ENCODE measurements at regions not wholly inside any gene's neighbourhood (a gene's known extent, or its start where the extent isn't known, plus 50 kb on each side); places are given as distances from the start of the nearest gene placed in this dataset.

DNA sequence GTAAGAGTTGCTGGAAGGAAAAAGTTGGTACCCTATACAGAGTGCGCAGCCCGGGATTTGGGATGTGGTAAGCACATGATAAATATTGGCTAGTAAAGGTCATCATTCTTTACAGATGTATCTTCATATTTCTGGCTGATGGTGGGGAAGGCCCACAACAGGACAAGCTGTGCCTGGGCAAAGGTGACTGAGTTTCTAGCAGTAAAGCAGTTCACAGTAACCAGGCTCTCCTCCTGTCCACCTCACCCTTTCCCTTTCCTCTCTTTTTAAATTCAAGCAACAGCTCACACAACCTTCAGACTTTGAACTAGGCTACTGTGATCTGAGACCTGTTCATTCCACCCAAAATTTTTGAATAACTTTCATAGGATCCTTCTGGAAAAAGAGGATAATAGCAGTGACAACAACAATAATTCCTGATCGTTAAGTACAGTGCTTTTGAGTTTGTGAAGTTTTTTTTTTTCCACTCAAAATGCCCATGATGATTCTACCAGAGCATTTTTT lies 145.9 kb upstream of the TBL1XR1 start:
- Histone ChIP-seq H3K4me1 (peaks cover 16 to 72% (median 52%) of the 10 kb centered on the region in 12 donors), H3K36me3 (no peaks in the 10 kb centered on the region), H3K27ac (peak overlapping the region; percentile 79 to 98 (median 92)), H3K27me3 (no peaks in the 10 kb centered on the region), H3K9me3 (no peaks in the 10 kb centered on the region), H3K4me3 (no peak overlapping the region)
- ATAC-seq: no peak
- TF ChIP-seq, protein P1, sequence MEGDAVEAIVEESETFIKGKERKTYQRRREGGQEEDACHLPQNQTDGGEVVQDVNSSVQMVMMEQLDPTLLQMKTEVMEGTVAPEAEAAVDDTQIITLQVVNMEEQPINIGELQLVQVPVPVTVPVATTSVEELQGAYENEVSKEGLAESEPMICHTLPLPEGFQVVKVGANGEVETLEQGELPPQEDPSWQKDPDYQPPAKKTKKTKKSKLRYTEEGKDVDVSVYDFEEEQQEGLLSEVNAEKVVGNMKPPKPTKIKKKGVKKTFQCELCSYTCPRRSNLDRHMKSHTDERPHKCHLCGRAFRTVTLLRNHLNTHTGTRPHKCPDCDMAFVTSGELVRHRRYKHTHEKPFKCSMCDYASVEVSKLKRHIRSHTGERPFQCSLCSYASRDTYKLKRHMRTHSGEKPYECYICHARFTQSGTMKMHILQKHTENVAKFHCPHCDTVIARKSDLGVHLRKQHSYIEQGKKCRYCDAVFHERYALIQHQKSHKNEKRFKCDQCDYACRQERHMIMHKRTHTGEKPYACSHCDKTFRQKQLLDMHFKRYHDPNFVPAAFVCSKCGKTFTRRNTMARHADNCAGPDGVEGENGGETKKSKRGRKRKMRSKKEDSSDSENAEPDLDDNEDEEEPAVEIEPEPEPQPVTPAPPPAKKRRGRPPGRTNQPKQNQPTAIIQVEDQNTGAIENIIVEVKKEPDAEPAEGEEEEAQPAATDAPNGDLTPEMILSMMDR (IDR thresholded peaks at IDR 0.05): no peak
- no peak for TF ChIP-seq POLR2A (IDR thresholded peaks at IDR 0.05)
- WGBS, 4 donors: 74 to 77% (median 76%) methylated on average over 3 of the region's 3 CpGs
- intact Hi-C loops (cut with DNase I): loop anchor here in 1 of 10 donors (10.0 kb wide), 1 partner anchor 982 kb away; no protein-coding TSS in a partner anchor
- no peak for DNase-seq

DNA sequence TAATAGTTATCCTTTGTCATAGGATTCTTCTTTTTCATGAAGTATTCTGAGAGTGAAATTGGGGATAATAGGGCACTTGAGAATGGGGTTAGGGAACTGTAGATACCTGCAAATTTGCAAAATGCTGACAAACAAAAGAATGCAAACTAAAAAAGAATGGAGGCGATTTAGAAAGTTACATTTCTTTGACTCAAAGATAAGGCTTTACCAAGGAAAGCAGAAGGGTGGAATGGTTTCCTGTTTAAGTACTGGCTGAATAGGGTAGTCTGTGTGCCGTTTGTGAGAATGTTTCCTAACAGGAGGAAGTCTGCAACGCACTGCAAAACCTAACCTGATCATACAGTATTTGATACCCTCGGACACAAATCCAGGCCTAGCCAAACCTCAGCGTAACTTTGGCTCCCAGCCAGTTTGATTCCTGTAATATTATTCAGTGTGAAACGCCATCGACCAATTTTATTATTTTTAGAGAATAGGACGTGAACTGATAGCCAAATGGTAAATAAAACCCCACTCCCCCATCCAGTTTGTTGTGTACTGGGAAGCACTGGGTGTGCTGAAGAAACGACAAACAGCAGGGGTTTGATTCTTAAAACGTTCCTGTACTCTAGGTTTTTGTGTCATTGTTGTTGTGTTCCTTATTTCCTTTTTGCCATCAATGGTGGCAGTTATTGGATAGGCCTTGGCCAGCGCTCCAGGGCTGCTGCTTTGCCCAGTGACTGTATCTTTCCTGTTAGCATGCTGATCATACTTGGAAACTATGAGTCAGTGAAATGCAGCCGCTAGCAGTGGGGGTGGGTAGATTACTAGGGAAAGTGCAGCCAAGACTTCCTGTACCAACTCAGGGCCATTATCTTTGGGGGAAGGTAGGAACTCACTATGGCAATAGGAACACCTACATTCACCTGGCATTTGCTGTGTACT lies 148.0 kb upstream of the TBL1XR1 start:
- intact Hi-C loops (cut with DNase I): loop anchor here in 3 of 10 donors (1.0 to 10.0 kb wide), 3 partner anchors 12 to 979 kb away; no protein-coding TSS in a partner anchor
- Histone ChIP-seq H3K36me3 (no peaks in the 10 kb centered on the region), H3K4me1 (peaks cover 16 to 68% (median 47%) of the 10 kb centered on the region in 12 donors), H3K4me3 (peak overlapping the region in 1 of 12 donors; percentile 9), H3K27ac (peak overlapping the region; percentile 79 to 98 (median 92)), H3K9me3 (no peaks in the 10 kb centered on the region), H3K27me3 (no peaks in the 10 kb centered on the region)
- DNase-seq (peak; percentile 88 to 94 (median 88)), ATAC-seq (peak; percentile 97 to 99 (median 98))
- TF ChIP-seq, protein P1 (IDR thresholded peaks at IDR 0.05): no peak
- TF ChIP-seq POLR2A (IDR thresholded peaks at IDR 0.05): no peak
- WGBS, 4 donors: 5 to 7% (median 6%) methylated on average over 12 of the region's 12 CpGs

DNA sequence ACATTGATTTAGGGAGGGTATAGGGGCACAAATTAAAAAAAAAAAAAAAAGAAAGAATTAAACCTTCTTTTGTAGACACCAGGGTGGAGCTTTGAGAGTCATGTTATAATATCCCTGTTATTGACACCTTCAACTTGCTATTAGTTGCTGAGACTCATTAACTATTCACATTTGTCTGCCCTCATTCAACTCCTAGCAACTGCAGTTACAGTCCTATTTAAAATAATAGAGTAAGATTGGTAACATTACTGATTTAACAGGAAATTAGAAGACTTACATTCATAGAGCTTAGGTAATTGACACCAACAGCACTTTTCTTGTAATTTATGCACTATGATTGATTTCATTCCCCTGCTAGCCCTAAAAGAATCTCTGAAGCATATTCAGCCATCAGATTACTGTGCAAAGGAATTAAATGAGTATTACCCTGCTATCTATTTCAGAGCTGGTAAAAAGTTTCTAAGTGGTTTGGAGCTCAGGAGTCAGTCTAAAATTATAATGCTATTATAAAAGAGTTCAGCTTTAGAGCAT lies 148.8 kb upstream of the TBL1XR1 start:
- Histone ChIP-seq H3K36me3 (no peaks in the 10 kb centered on the region), H3K27ac (peak overlapping the region; percentile 62 to 98 (median 92)), H3K4me3 (no peak overlapping the region), H3K27me3 (no peaks in the 10 kb centered on the region), H3K9me3 (no peaks in the 10 kb centered on the region), H3K4me1 (peaks cover 16 to 68% (median 45%) of the 10 kb centered on the region in 12 donors)
- TF ChIP-seq POLR2A (IDR thresholded peaks at IDR 0.05): no peak
- TF ChIP-seq, protein P1 (IDR thresholded peaks at IDR 0.05): no peak
- intact Hi-C loops (cut with DNase I): loop anchor here in 3 of 10 donors (1.0 to 10.0 kb wide), 3 partner anchors 11 to 979 kb away; no protein-coding TSS in a partner anchor
- ATAC-seq: no peak
- no peak for DNase-seq

DNA sequence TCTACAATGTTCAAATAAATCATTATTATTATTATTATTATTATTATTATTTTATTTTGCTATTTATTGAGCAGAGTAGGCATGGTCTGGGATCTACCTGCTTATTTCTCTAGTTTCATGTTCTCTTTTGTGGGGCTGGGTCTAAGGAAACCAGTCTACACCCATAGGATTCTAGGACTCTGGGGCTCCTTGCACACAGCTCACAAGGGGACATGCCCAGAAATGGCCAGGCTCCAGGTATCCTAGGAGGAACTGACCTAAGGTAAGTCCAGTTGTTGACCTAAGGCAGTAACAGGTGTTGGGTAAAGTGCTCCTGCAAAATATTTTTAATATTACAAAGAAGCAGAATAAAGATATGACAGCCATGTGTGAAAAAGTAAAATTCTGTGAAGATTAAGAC lies 149.6 kb upstream of the TBL1XR1 start:
- Histone ChIP-seq H3K36me3 (no peaks in the 10 kb centered on the region), H3K4me1 (peaks cover 16 to 60% (median 40%) of the 10 kb centered on the region in 12 donors), H3K27ac (peak overlapping the region in 2 of 12 donors; percentile 86 to 97), H3K27me3 (no peaks in the 10 kb centered on the region), H3K9me3 (no peaks in the 10 kb centered on the region), H3K4me3 (no peak overlapping the region)
- TF ChIP-seq POLR2A (IDR thresholded peaks at IDR 0.05): no peak
- TF ChIP-seq, protein P1 (IDR thresholded peaks at IDR 0.05): no peak
- intact Hi-C loops (cut with DNase I): loop anchor here in 2 of 10 donors (5.0 to 10.0 kb wide), 2 partner anchors 55 to 978 kb away; no protein-coding TSS in a partner anchor
- no peak for ATAC-seq
- no peak for DNase-seq

Measured in heart left ventricle (tissue), 16 donors.